Ureter (tissue), 1 donor: ENCODE measurements at regions not wholly inside any gene's neighbourhood (a gene's known extent, or its start where the extent isn't known, plus 50 kb on each side); places are given as distances from the start of the nearest gene placed in this dataset.
"Not testable (repeated sequence)": the region's sequence is repeated elsewhere in the genome, so short reads cannot be mapped to it uniquely, and the experiment has no call there.

Source experiments
- DNase-seq: peaks from one replicate; pipeline ENCODE4 v3.0.0-alpha.2; 2020; ENCODE audit warnings: low spot score
- donor health status: DM: yes; HTN: yes; CAD: no.

- DNase-seq = no peak
Observed at GRCh38 chr2:150107816-150108215, 379.7 kb downstream of the RND3 start.

- no peak for DNase-seq
Observed at GRCh38 chr2:150107170-150107569, 380.3 kb downstream of the RND3 start.

GRCh38 chr2:150101947-150102346 is 385.5 kb downstream of the RND3 start:
- DNase-seq = no peak

- no peak for DNase-seq
Observed at GRCh38 chr2:150100834-150101233, 386.6 kb downstream of the RND3 start.

GRCh38 chr2:150100336-150100735 is 387.1 kb downstream of the RND3 start:
- no peak for DNase-seq

- DNase-seq = no peak
Observed at GRCh38 chr2:150099805-150100204, 387.7 kb downstream of the RND3 start.

GRCh38 chr2:150097901-150098531 is 389.5 kb downstream of the RND3 start:
- DNase-seq = no peak

GRCh38 chr2:150097402-150097801 is 390.1 kb downstream of the RND3 start:
- no peak for DNase-seq

- DNase-seq = no peak
Observed at GRCh38 chr2:150095361-150096095, 391.9 kb downstream of the RND3 start.

GRCh38 chr2:150091846-150092245 is 395.6 kb downstream of the RND3 start:
- no peak for DNase-seq

- DNase-seq = no peak
Observed at GRCh38 chr2:150090031-150090430, 397.4 kb downstream of the RND3 start.

GRCh38 chr2:150088538-150088937 is 398.9 kb downstream of the RND3 start:
- DNase-seq = no peak

GRCh38 chr2:150085478-150085877 is 402.0 kb downstream of the RND3 start:
- no peak for DNase-seq

- DNase-seq = no peak
Observed at GRCh38 chr2:150081775-150082481, 405.5 kb downstream of the RND3 start.

GRCh38 chr2:150076281-150076680 is 411.2 kb downstream of the RND3 start:
- no peak for DNase-seq

GRCh38 chr2:150075831-150076230 is 411.6 kb downstream of the RND3 start:
- DNase-seq = no peak

- no peak for DNase-seq
Observed at GRCh38 chr2:150066490-150066889, 421.0 kb downstream of the RND3 start.

GRCh38 chr2:150063931-150064548 is 423.4 kb downstream of the RND3 start:
- no peak for DNase-seq

- DNase-seq = no peak
Observed at GRCh38 chr2:150063432-150063889, 424.0 kb downstream of the RND3 start.

GRCh38 chr2:150062416-150062815 is 425.1 kb downstream of the RND3 start:
- DNase-seq = no peak

GRCh38 chr2:150060341-150060740 is 427.1 kb downstream of the RND3 start:
- DNase-seq = no peak

GRCh38 chr2:150059676-150060075 is 427.8 kb downstream of the RND3 start:
- DNase-seq = not testable (repeated sequence)
